ENCODE measurements at regions not wholly inside any gene's neighbourhood (a gene's known extent, or its start where the extent isn't known, plus 50 kb on each side); places are given as distances from the start of the nearest gene placed in this dataset.

- TF ChIP-seq, protein P1, sequence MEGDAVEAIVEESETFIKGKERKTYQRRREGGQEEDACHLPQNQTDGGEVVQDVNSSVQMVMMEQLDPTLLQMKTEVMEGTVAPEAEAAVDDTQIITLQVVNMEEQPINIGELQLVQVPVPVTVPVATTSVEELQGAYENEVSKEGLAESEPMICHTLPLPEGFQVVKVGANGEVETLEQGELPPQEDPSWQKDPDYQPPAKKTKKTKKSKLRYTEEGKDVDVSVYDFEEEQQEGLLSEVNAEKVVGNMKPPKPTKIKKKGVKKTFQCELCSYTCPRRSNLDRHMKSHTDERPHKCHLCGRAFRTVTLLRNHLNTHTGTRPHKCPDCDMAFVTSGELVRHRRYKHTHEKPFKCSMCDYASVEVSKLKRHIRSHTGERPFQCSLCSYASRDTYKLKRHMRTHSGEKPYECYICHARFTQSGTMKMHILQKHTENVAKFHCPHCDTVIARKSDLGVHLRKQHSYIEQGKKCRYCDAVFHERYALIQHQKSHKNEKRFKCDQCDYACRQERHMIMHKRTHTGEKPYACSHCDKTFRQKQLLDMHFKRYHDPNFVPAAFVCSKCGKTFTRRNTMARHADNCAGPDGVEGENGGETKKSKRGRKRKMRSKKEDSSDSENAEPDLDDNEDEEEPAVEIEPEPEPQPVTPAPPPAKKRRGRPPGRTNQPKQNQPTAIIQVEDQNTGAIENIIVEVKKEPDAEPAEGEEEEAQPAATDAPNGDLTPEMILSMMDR (IDR thresholded peaks at IDR 0.05), result no peak
- no peak for TF ChIP-seq POLR2A (IDR thresholded peaks at IDR 0.05)
Observed at GRCh38 chr7:156376317-156376716, 264.3 kb upstream of the RNF32 start.

All from thyroid gland (tissue), 4 donors.